ENCODE measurements at regions not wholly inside any gene's neighbourhood (a gene's known extent, or its start where the extent isn't known, plus 50 kb on each side); places are given as distances from the start of the nearest gene placed in this dataset.

- no peak for TF ChIP-seq CTCF (conservative IDR thresholded peaks at IDR 0.05; ENCODE audit: low read depth, low read length)
- TF ChIP-seq EZH2 (IDR thresholded peaks at IDR 0.05; ENCODE audit: borderline replicate concordance, low read depth, low read length, poor library complexity, severe bottlenecking) = no peak
These were observed 66.9 kb upstream of the ARSJ start for GRCh38 chr4:114046331-114046730.
